ENCODE measurements at regions not wholly inside any gene's neighbourhood (a gene's known extent, or its start where the extent isn't known, plus 50 kb on each side); places are given as distances from the start of the nearest gene placed in this dataset.
"Not testable (repeated sequence)": the region's sequence is repeated elsewhere in the genome, so short reads cannot be mapped to it uniquely, and the experiment has no call there.

GRCh38 chr4:83923341-83923740, 387.4 kb downstream of the GPAT3 start:
- DNase-seq (ENCODE audit: low read depth, low spot score): no peak

GRCh38 chr4:83922402-83922801, 386.5 kb downstream of the GPAT3 start:
- DNase-seq (ENCODE audit: low read depth, low spot score): no peak

- DNase-seq (ENCODE audit: low read depth, low spot score): no peak
Observed at GRCh38 chr4:83921124-83921523, 385.2 kb downstream of the GPAT3 start.

- DNase-seq (ENCODE audit: low read depth, low spot score): no peak
Observed at GRCh38 chr4:83920375-83920774, 384.5 kb downstream of the GPAT3 start.

- DNase-seq (ENCODE audit: low read depth, low spot score): no peak
Observed at GRCh38 chr4:83917572-83917971, 381.7 kb downstream of the GPAT3 start.

- no peak for DNase-seq (ENCODE audit: low read depth, low spot score)
Observed at GRCh38 chr4:83910693-83911092, 374.8 kb downstream of the GPAT3 start.

- no peak for DNase-seq (ENCODE audit: low read depth, low spot score)
Observed at GRCh38 chr4:83906561-83906960, 370.7 kb downstream of the GPAT3 start.

GRCh38 chr4:83905952-83906351, 370.0 kb downstream of the GPAT3 start:
- no peak for DNase-seq (ENCODE audit: low read depth, low spot score)

- not testable (repeated sequence) for DNase-seq (ENCODE audit: low read depth, low spot score)
Observed at GRCh38 chr4:83903740-83904139, 367.8 kb downstream of the GPAT3 start.

- DNase-seq (ENCODE audit: low read depth, low spot score): no peak
Observed at GRCh38 chr4:83894831-83895230, 358.9 kb downstream of the GPAT3 start.

GRCh38 chr4:83890816-83891215, 354.9 kb downstream of the GPAT3 start:
- DNase-seq (ENCODE audit: low read depth, low spot score): no peak

GRCh38 chr4:83890231-83890630, 354.3 kb downstream of the GPAT3 start:
- DNase-seq (ENCODE audit: low read depth, low spot score): peak; percentile 39

GRCh38 chr4:83889802-83890201, 353.9 kb downstream of the GPAT3 start:
- DNase-seq (ENCODE audit: low read depth, low spot score): peak; percentile 48

- DNase-seq (ENCODE audit: low read depth, low spot score): no peak
Observed at GRCh38 chr4:83885256-83886182, 349.6 kb downstream of the GPAT3 start.

- DNase-seq (ENCODE audit: low read depth, low spot score): no peak
Observed at GRCh38 chr4:83876047-83876446, 340.1 kb downstream of the GPAT3 start.

- no peak for DNase-seq (ENCODE audit: low read depth, low spot score)
Observed at GRCh38 chr4:83875437-83875836, 339.5 kb downstream of the GPAT3 start.

- DNase-seq (ENCODE audit: low read depth, low spot score): no peak
Observed at GRCh38 chr4:83873996-83874395, 338.1 kb downstream of the GPAT3 start.

GRCh38 chr4:83870328-83870950, 334.5 kb downstream of the GPAT3 start:
- no peak for DNase-seq (ENCODE audit: low read depth, low spot score)

GRCh38 chr4:83866834-83867621, 331.1 kb downstream of the GPAT3 start:
- DNase-seq (ENCODE audit: low read depth, low spot score): no peak

GRCh38 chr4:83865417-83866150, 329.7 kb downstream of the GPAT3 start:
- peak; percentile 16 for DNase-seq (ENCODE audit: low read depth, low spot score)

GRCh38 chr4:83864097-83864817, 328.3 kb downstream of the GPAT3 start:
- DNase-seq (ENCODE audit: low read depth, low spot score): no peak

All from astrocyte of the hippocampus (primary cell).